Mesothelial cell of epicardium (in vitro differentiated cells): ENCODE measurements at regions not wholly inside any gene's neighbourhood (a gene's known extent, or its start where the extent isn't known, plus 50 kb on each side); places are given as distances from the start of the nearest gene placed in this dataset.
"Not testable (repeated sequence)": the region's sequence is repeated elsewhere in the genome, so short reads cannot be mapped to it uniquely, and the experiment has no call there.

ENCODE experiments used
- DNase-seq, 2 experiments: peaks; one replicate each; pipeline ENCODE4 v3.0.0; 2021; ENCODE audit warnings: low spot score in 2 of 2; ENCODE audit not compliant: unreplicated experiment in 2 of 2
- H3K27ac Mint-ChIP-seq: 2 replicates; pipeline ENCODE4 v1.8.0; 2021; ENCODE audit warnings: mixed read lengths
- H3K27me3 Mint-ChIP-seq: 2 replicates; pipeline ENCODE4 v1.8.0; 2021; ENCODE audit warnings: low read depth, mixed read lengths
- H3K36me3 Mint-ChIP-seq: 2 replicates; pipeline ENCODE4 v1.8.0; 2021; ENCODE audit warnings: mixed read lengths
- H3K4me1 Mint-ChIP-seq: 2 replicates; pipeline ENCODE4 v1.8.0; 2021; ENCODE audit warnings: mixed read lengths
- H3K4me3 Mint-ChIP-seq: 2 replicates; pipeline ENCODE4 v1.8.0; 2021; ENCODE audit warnings: mild to moderate bottlenecking, moderate library complexity, mixed read lengths
- H3K9me3 Mint-ChIP-seq: 2 replicates; pipeline ENCODE4 v1.8.0; 2021; ENCODE audit warnings: mixed read lengths
- CTCF ChIP-seq: fragments of 200-600 bp; sonication (generic); IDR thresholded peaks from one replicate; pipeline ENCODE4 v1.5.0; 2021; ENCODE audit warnings: antibody characterized with exemption; ENCODE audit not compliant: unreplicated experiment

DNA sequence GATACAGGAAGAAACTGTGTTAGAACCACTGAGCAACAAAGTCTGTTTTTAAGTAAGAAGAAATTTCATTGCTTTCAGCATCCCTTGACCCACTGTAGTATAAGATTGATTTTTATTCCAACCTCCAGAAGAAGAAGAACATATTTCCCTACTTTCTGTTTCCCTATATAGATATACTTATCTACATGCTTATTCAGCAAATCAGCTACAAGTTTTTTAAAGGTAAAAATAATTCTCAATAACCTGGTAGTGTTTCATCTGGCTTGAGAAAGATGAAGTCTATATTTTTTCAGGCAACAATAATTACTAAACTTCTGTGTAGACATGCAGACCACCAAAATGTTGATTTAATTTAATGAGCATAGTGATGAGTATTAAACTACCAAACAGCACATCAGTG, 201.0 kb downstream of the OSTF1 start:
- Mint-ChIP-seq H3K27ac (no peak overlapping the region), H3K36me3 (no peaks in the 10 kb centered on the region), H3K4me1 (no peaks in the 10 kb centered on the region), H3K9me3 (peaks cover 45% of the 10 kb centered on the region), H3K27me3 (no peaks in the 10 kb centered on the region), H3K4me3 (no peak overlapping the region)
- no peak for DNase-seq
- TF ChIP-seq CTCF: no peak

GRCh38 chr9:75299324-75299723, 211.0 kb downstream of the OSTF1 start:
- H3K36me3 Mint-ChIP-seq: no peaks in the 10 kb centered on the region

DNA sequence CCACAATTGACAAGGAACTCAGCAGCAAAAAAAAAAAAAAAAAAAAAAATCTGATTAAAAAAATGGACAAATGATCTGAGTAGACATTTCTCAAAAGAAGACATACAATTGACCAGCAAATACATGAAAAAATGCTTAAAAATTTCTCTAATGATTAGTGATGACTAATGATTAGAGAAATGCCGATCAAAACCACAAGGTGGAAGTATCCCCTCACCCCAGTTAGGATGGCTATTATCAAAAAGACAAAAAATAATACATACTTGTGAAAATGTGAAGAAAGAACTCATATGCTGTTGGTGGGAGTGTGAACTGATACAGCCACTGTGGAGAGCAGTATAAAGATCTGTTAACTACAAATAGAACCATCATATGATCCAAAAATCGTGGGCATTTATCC, 245.3 kb downstream of the OSTF1 start:
- H3K4me3 Mint-ChIP-seq: no peak overlapping the region
- H3K27me3 Mint-ChIP-seq: peaks cover 6% of the 10 kb centered on the region
- no peaks in the 10 kb centered on the region for H3K4me1 Mint-ChIP-seq
- H3K27ac Mint-ChIP-seq: no peak overlapping the region
- DNase-seq: no peak
- peaks cover 37% of the 10 kb centered on the region for H3K9me3 Mint-ChIP-seq
- no peaks in the 10 kb centered on the region for H3K36me3 Mint-ChIP-seq
- peak; percentile 22 for TF ChIP-seq CTCF

More at GRCh38 chr9:75299324-75299723, 211.0 kb downstream of the OSTF1 start:
- Mint-ChIP-seq H3K27me3 (peaks cover 2% of the 10 kb centered on the region), H3K9me3 (peaks cover 32% of the 10 kb centered on the region), H3K27ac (no peak overlapping the region), H3K4me1 (no peaks in the 10 kb centered on the region), H3K4me3 (no peak overlapping the region)
- no peak for DNase-seq
- TF ChIP-seq CTCF: no peak

DNA sequence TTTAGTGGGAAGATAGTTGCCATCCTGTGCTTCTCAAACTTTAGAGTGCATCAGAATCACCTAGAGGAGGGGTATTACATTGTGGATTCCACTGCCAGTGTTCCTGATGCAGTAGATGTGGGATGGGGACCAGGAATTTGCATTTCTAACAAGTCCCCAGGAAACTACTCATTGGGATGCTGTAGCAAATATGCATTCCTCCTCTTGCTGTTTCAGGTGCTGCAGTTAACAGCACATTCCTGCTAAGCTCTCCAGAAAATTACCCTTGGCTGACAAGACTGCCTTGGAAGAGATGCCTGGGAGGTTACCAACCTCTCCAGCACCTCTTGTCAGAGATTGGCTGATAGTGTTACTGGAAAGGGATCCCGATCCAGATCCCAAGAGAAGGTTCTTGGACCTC, 270.5 kb downstream of the OSTF1 start:
- TF ChIP-seq CTCF: no peak
- Mint-ChIP-seq H3K4me1 (no peaks in the 10 kb centered on the region), H3K4me3 (no peak overlapping the region), H3K36me3 (peaks cover 2% of the 10 kb centered on the region), H3K27me3 (peaks cover 1% of the 10 kb centered on the region), H3K9me3 (peaks cover 18% of the 10 kb centered on the region), H3K27ac (no peak overlapping the region)
- no peak for DNase-seq

GRCh38 chr9:75359638-75360037, 271.3 kb downstream of the OSTF1 start:
- DNase-seq: no peak
- Mint-ChIP-seq H3K36me3 (peaks cover 2% of the 10 kb centered on the region), H3K4me1 (no peaks in the 10 kb centered on the region), H3K4me3 (no peak overlapping the region), H3K27me3 (peaks cover 1% of the 10 kb centered on the region), H3K9me3 (peaks cover 23% of the 10 kb centered on the region), H3K27ac (no peak overlapping the region)
- no peak for TF ChIP-seq CTCF

DNA sequence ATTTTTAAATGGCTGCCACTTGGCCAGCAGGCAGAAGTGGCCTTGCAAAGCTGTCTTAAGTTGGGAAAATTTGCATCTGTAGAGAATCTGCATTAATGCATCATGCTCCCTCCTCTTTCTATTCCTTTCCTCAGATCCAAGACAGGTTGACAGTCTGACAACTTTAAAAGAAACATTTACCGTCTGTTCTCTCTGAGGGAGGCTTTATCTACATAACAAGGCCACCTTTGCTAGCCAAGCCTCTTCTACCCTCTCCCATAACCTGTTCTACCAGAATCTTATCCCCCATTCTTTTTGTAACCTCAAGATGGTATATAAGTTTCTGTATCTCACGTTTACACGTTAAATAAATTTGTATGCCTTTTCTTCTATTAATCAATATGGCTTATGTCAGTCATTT, 271.9 kb downstream of the OSTF1 start:
- H3K4me1 Mint-ChIP-seq: no peaks in the 10 kb centered on the region
- H3K27me3 Mint-ChIP-seq: peaks cover 1% of the 10 kb centered on the region
- no peak overlapping the region for H3K27ac Mint-ChIP-seq
- peaks cover 23% of the 10 kb centered on the region for H3K9me3 Mint-ChIP-seq
- H3K4me3 Mint-ChIP-seq: no peak overlapping the region
- peaks cover 2% of the 10 kb centered on the region for H3K36me3 Mint-ChIP-seq
- TF ChIP-seq CTCF: no peak
- no peak for DNase-seq

DNA sequence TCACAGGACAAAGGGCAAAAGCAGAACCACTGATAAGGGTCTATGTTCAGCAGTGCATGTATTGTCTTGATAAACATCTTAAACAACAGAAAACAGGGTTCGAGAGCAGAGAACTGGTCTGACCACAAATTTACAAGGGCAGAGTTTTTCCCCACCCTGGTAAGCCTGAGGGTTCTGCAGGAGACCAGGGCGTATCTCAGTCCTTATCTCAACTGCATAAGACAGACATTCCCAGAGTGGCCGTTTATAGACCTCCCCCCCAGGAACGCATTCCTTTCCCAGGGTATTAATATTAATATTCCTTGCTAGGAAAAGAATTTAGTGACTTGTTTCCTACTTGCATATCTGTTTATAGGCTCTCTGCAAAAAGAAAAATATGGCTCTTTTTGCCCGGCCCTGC, 274.1 kb downstream of the OSTF1 start:
- not testable (repeated sequence) for H3K27ac Mint-ChIP-seq, DNase-seq, H3K27me3 Mint-ChIP-seq, H3K4me1 Mint-ChIP-seq, H3K4me3 Mint-ChIP-seq, H3K36me3 Mint-ChIP-seq
- peaks cover 23% of the 10 kb centered on the region for H3K9me3 Mint-ChIP-seq
